Middle frontal gyrus (tissue), 1 donor: ENCODE measurements at regions not wholly inside any gene's neighbourhood (a gene's known extent, or its start where the extent isn't known, plus 50 kb on each side); places are given as distances from the start of the nearest gene placed in this dataset.

Experiments
- DNase-seq: peaks from one replicate; pipeline ENCODE4 v3.0.0-alpha.2; 2015; ENCODE audit warnings: low spot score; ENCODE audit errors: extremely low spot score

- DNase-seq = no peak
Observed at GRCh38 chr5:107808671-107809137, 138.0 kb upstream of the EFNA5 start.

DNA sequence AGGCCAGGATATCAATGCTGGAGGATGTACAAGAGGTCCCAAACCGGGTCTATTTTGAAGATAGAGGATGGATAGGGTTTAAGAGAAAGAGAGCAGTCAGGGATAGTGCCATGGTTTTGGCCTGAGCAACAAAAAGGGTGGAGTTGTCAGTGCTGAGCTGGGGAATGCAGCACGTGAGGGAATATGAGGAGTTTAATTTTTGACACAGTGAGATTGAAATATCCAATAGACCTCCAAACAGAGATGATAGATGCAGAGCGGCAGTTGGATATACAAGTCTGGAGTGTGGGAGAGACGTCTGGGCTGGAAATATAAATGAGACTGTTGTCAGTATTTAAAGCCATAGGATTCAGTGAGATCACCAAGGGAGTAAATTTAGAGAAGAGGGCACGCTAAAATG lies 136.7 kb upstream of the EFNA5 start:
- no peak for DNase-seq

GRCh38 chr5:107806705-107807104 lies 136.0 kb upstream of the EFNA5 start:
- no peak for DNase-seq

- DNase-seq = peak; percentile 13
Observed at GRCh38 chr5:107806271-107806670, 135.5 kb upstream of the EFNA5 start.

- DNase-seq = no peak
Observed at GRCh38 chr5:107805824-107806223, 135.1 kb upstream of the EFNA5 start.

DNA sequence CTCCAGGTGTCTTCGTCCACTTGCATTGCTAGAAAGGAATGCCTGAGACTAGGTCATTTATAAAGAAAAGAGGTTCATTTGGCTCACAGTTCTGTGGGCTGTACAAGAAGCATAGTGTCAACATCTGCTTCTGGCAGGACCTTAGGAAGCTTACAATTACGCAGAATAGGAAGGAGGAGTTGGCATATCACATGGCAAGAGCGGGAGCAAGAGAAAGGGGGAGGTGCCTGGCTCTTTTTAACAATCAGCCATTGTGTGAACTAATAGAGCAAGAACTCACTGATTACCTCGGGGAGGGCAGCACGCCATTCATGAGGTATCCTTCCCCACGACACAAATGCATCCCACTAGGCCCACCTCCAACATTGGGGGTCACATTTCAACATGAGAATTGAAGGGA lies 134.4 kb upstream of the EFNA5 start:
- no peak for DNase-seq

DNA sequence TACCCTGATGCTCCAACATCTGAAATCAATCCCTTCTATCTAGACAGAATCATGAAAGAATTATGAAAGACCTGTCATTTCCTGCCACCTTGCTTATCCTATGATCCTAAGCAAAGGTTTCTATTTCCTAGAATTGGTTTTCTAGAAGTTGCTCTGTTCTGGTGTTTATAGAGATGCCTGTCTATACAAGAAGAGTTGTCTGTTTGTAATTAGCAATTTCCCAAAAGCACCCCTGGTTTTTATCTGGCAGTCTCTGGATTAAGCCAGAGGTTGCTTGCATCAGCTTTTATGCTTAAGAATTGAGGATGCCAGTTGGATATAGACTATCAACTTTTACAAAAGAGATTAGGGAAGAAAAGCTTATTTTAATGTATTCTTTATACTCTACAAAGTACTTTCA lies 133.0 kb upstream of the EFNA5 start:
- DNase-seq = no peak

GRCh38 chr5:107801061-107801460 lies 130.3 kb upstream of the EFNA5 start:
- DNase-seq = no peak

DNA sequence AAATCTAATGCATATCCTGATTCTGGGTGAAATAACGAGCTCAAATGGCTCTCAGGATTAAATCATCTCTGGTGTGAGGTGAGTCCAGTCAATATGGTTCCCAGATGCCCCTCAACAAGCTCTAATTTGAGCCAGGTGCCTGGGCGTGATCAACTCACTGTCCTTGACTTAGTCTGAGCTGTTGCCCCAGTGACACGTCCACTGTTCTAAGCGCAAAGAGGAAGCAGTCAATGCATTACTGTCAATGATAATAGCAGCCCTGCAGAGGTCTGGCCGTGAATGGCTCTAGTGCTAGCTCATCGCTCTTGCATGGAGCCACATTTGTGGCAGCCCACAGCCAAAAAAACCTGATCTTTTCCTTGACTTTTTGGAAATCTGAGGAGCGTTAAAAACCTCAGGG lies 128.6 kb upstream of the EFNA5 start:
- DNase-seq = no peak

GRCh38 chr5:107796797-107797196 lies 126.1 kb upstream of the EFNA5 start:
- DNase-seq = no peak

DNA sequence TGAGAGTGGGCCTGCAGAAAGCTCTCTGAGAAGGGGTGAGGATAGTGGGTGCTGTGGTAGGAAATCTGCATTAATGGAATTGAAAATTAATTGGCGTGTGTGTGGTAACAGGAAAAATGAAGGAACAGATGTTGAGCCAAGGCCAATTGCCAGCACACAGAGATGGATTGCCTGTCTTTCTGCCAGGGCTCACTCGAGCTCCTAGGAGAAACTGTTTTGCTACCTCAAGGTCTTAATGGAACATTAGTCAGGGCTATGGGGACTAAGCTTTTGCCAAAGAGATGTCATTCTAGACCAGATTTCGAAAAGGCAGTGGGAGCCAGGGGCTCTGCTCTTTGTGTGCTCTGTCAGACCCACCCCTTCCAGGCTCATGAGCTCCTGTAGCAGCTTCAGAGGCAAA lies 124.0 kb upstream of the EFNA5 start:
- no peak for DNase-seq

- DNase-seq = no peak
Observed at GRCh38 chr5:107792940-107793339, 122.2 kb upstream of the EFNA5 start.

DNA sequence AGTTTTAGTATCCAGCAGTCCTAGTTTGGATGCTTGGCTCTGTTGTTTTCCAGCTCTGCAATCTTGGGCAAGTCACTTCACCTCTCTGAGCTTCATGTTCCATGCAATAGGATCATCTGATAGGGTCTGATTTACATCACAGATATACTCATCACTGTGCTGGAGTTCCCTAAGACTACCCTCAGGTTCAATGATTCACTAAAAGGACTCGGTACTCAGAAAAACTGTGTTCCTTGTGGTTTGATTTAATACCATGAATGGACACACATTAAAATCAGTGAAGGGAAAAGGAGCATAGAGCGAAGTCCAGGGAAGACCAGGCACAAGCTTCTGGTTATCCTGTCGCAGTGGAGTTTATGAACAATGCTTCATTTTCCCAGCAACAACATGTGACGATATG lies 119.9 kb upstream of the EFNA5 start:
- DNase-seq = no peak

DNA sequence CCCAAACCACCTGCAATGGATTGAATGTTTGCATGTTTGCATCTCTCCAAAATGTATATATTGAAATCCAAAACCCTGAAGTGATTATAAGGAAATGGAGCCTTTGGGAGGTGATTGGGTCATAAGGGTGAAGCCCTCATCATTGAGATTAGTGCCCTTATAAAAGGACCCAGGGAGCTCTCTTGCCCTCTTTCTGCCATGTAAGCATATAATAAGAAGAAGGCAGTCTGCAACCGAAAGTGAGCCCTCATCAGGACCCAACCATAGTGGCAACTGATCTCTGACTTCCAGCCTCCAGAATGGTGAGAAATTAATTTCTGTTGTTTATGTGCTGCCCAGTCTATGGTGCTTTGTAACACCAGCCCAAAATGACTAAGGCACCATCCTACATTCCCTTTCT lies 115.7 kb upstream of the EFNA5 start:
- DNase-seq = no peak

DNA sequence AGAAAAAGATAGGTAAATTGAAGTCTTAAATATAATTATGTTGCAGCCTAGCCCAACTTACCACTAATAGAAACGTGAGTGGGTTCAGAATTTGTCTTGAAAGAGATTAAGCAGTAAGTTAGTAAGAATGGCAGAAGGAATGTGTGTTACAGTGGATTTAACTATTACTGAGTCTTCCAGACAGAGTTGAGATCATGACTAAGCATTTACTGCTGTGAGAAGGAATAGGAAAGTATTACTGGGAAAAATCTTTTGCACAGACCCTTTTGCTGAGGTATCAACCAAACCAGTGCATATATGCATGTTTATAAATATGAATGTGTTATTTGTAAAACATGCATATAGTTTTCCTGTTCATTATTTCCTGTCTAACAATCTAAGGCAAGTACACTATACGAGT lies 112.8 kb upstream of the EFNA5 start:
- no peak for DNase-seq

GRCh38 chr5:107782561-107783169 lies 111.9 kb upstream of the EFNA5 start:
- no peak for DNase-seq

DNA sequence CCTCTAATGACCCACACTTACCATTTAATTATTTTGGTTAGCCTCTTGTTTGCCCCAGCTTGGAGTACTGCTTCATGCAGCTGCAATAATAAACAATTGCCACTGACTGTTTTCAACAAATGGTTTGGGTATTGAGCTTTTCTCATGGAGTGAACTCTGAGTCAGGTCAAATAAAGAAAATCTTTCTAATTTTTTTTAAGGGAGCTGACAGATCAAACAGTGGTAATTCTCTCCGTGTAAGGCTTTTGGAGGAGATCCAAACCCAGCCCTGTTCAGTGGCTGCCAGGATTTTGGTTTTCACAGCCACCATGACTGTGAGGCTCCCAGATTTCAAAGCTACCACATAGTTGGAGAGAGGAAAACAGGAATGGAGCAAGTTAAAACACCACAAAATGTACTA lies 110.7 kb upstream of the EFNA5 start:
- no peak for DNase-seq

DNA sequence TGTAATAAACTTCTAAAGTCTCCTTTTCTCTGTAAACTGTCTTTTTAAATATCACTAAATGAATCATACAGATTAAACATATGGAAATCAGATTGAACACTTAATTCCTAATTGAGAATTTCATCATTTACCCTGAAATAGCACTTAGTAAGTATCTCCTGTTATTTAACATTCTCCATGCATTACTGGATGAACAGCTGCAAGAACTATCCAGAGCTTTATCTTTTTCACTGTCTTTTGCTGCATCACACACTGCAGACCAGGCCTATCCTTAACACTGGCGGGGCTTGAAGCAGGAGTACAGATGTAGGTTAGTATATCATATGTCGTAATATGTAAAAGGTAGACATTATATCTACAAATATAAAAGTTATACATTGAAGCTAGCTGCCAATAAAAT lies 108.7 kb upstream of the EFNA5 start:
- DNase-seq = no peak

DNA sequence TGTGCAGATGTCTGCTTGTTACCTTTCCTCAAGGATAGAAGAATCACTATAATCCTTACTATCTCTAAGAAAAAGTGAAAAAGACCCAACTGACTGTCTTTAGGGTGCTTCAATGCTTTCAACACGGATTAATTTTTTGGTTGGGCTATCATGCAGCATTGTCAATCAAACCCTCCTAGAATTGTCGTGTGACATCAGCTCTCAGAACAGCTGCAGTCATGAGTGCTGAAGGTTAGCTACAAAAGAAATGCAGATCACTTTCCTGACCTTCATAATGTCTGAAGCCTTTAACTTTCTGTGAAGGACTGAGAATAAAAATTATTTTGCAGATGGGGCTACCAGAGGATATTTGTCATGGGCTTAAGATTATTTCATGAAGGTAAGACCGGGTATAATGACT lies 107.9 kb upstream of the EFNA5 start:
- DNase-seq = no peak

GRCh38 chr5:107776922-107777740 lies 106.4 kb upstream of the EFNA5 start:
- no peak for DNase-seq

GRCh38 chr5:107776506-107776905 lies 105.8 kb upstream of the EFNA5 start:
- no peak for DNase-seq

GRCh38 chr5:107774316-107774715 lies 103.6 kb upstream of the EFNA5 start:
- DNase-seq = no peak

- DNase-seq = no peak
Observed at GRCh38 chr5:107773479-107773878, 102.7 kb upstream of the EFNA5 start.
